ES-I3 (cell line): ENCODE measurements at regions not wholly inside any gene's neighbourhood (a gene's known extent, or its start where the extent isn't known, plus 50 kb on each side); places are given as distances from the start of the nearest gene placed in this dataset.

Source experiments
- H3K36me3 ChIP-seq: 2 replicates; pipeline ENCODE4 v1.6.1; 2013; ENCODE audit warnings: mild to moderate bottlenecking, low read length, control low read depth, moderate library complexity; ENCODE audit not compliant: insufficient read depth
- H3K4me1 ChIP-seq: 2 replicates; pipeline ENCODE4 v1.6.1; 2013; ENCODE audit warnings: mild to moderate bottlenecking, control low read depth, low read length; ENCODE audit not compliant: insufficient read depth
- H3K9ac ChIP-seq: 2 replicates; pipeline ENCODE4 v1.6.1; 2013; ENCODE audit warnings: low read depth, mild to moderate bottlenecking, low read length, moderate library complexity
- H3K9me3 ChIP-seq: 2 replicates; pipeline ENCODE4 v1.6.1; 2013; ENCODE audit warnings: mild to moderate bottlenecking, low read length, moderate library complexity; ENCODE audit not compliant: control insufficient read depth, insufficient read depth

GRCh38 chr9:120100595-120100994, 479.4 kb downstream of the CDK5RAP2 start:
- H3K36me3 ChIP-seq, result no peaks in the 10 kb centered on the region
- H3K9ac ChIP-seq, result no peak overlapping the region
- peaks cover 5% of the 10 kb centered on the region; the same call in 1 of the 2 replicates for H3K4me1 ChIP-seq
- no peaks in the 10 kb centered on the region for H3K9me3 ChIP-seq

GRCh38 chr9:120099065-120099464, 480.9 kb downstream of the CDK5RAP2 start:
- no peaks in the 10 kb centered on the region for H3K36me3 ChIP-seq
- no peaks in the 10 kb centered on the region for H3K9me3 ChIP-seq
- H3K4me1 ChIP-seq, result peaks cover 9% of the 10 kb centered on the region; the same call in 1 of the 2 replicates
- H3K9ac ChIP-seq, result no peak overlapping the region

- Histone ChIP-seq H3K4me1 (peaks cover 9% of the 10 kb centered on the region; the same call in 1 of the 2 replicates), H3K9me3 (no peaks in the 10 kb centered on the region), H3K36me3 (no peaks in the 10 kb centered on the region), H3K9ac (no peak overlapping the region)
Observed at GRCh38 chr9:120098584-120098983, 481.4 kb downstream of the CDK5RAP2 start.

GRCh38 chr9:120091206-120091605, 488.8 kb downstream of the CDK5RAP2 start:
- H3K9ac ChIP-seq, result no peak overlapping the region
- H3K36me3 ChIP-seq, result no peaks in the 10 kb centered on the region
- H3K4me1 ChIP-seq, result peaks cover 6% of the 10 kb centered on the region; the same call in 1 of the 2 replicates
- H3K9me3 ChIP-seq, result no peaks in the 10 kb centered on the region; the same call in 1 of the 2 replicates

- Histone ChIP-seq H3K36me3 (no peaks in the 10 kb centered on the region), H3K9me3 (peaks cover 4% of the 10 kb centered on the region), H3K4me1 (0 out of 2 replicates have a peak, but pooled peaks cover 6% of the 10 kb centered on the region), H3K9ac (no peak overlapping the region)
Observed at GRCh38 chr9:120080849-120081248, 499.1 kb downstream of the CDK5RAP2 start.

- 0 out of 2 replicates have a peak, but pooled peaks cover 1% of the 10 kb centered on the region for H3K4me1 ChIP-seq
- no peaks in the 10 kb centered on the region for H3K36me3 ChIP-seq
- no peak overlapping the region for H3K9ac ChIP-seq
- H3K9me3 ChIP-seq, result no peaks in the 10 kb centered on the region
Observed at GRCh38 chr9:120078112-120078511, 501.9 kb downstream of the CDK5RAP2 start.

GRCh38 chr9:120071760-120072159, 508.2 kb downstream of the CDK5RAP2 start:
- H3K9me3 ChIP-seq, result no peaks in the 10 kb centered on the region
- H3K4me1 ChIP-seq, result no peaks in the 10 kb centered on the region
- no peaks in the 10 kb centered on the region for H3K36me3 ChIP-seq
- no peak overlapping the region for H3K9ac ChIP-seq

GRCh38 chr9:120066315-120066714, 513.7 kb downstream of the CDK5RAP2 start:
- no peak overlapping the region for H3K9ac ChIP-seq
- H3K36me3 ChIP-seq, result no peaks in the 10 kb centered on the region
- H3K4me1 ChIP-seq, result no peaks in the 10 kb centered on the region
- no peaks in the 10 kb centered on the region for H3K9me3 ChIP-seq

GRCh38 chr9:120065151-120065550, 514.8 kb downstream of the CDK5RAP2 start:
- Histone ChIP-seq H3K4me1 (no peaks in the 10 kb centered on the region), H3K9ac (no peak overlapping the region), H3K36me3 (no peaks in the 10 kb centered on the region), H3K9me3 (no peaks in the 10 kb centered on the region)

GRCh38 chr9:120045011-120045410, 535.0 kb downstream of the CDK5RAP2 start:
- no peaks in the 10 kb centered on the region for H3K36me3 ChIP-seq
- no peaks in the 10 kb centered on the region for H3K4me1 ChIP-seq
- no peak overlapping the region for H3K9ac ChIP-seq
- H3K9me3 ChIP-seq, result no peaks in the 10 kb centered on the region

GRCh38 chr9:120043448-120043847, 536.5 kb downstream of the CDK5RAP2 start:
- Histone ChIP-seq H3K4me1 (no peaks in the 10 kb centered on the region), H3K9me3 (no peaks in the 10 kb centered on the region), H3K9ac (no peak overlapping the region), H3K36me3 (no peaks in the 10 kb centered on the region)

GRCh38 chr9:120040896-120041295, 539.1 kb downstream of the CDK5RAP2 start:
- no peaks in the 10 kb centered on the region for H3K36me3 ChIP-seq

GRCh38 chr9:120038342-120038741, 541.6 kb downstream of the CDK5RAP2 start:
- Histone ChIP-seq H3K4me1 (no peaks in the 10 kb centered on the region), H3K9me3 (no peaks in the 10 kb centered on the region), H3K9ac (no peak overlapping the region), H3K36me3 (no peaks in the 10 kb centered on the region)

More at GRCh38 chr9:120040896-120041295, 539.1 kb downstream of the CDK5RAP2 start:
- H3K9ac ChIP-seq, result no peak overlapping the region
- no peaks in the 10 kb centered on the region for H3K9me3 ChIP-seq
- H3K4me1 ChIP-seq, result no peaks in the 10 kb centered on the region

- no peaks in the 10 kb centered on the region for H3K9me3 ChIP-seq
- no peak overlapping the region for H3K9ac ChIP-seq
Observed at GRCh38 chr9:120032639-120033038, 547.3 kb downstream of the CDK5RAP2 start.

GRCh38 chr9:120030847-120031246, 549.1 kb downstream of the CDK5RAP2 start:
- Histone ChIP-seq H3K36me3 (no peaks in the 10 kb centered on the region), H3K9ac (no peak overlapping the region), H3K4me1 (0 out of 2 replicates have a peak, but pooled peaks cover 7% of the 10 kb centered on the region)

More at GRCh38 chr9:120032639-120033038, 547.3 kb downstream of the CDK5RAP2 start:
- H3K36me3 ChIP-seq, result no peaks in the 10 kb centered on the region
- no peaks in the 10 kb centered on the region for H3K4me1 ChIP-seq

GRCh38 chr9:120018550-120018949, 561.4 kb downstream of the CDK5RAP2 start:
- H3K36me3 ChIP-seq, result no peaks in the 10 kb centered on the region
- no peaks in the 10 kb centered on the region for H3K4me1 ChIP-seq
- no peaks in the 10 kb centered on the region for H3K9me3 ChIP-seq
- H3K9ac ChIP-seq, result no peak overlapping the region

More at GRCh38 chr9:120030847-120031246, 549.1 kb downstream of the CDK5RAP2 start:
- no peaks in the 10 kb centered on the region for H3K9me3 ChIP-seq
